Nephron (organoid): ENCODE measurements at regions not wholly inside any gene's neighbourhood (a gene's known extent, or its start where the extent isn't known, plus 50 kb on each side); places are given as distances from the start of the nearest gene placed in this dataset.

Experiments used
- H3K27ac Mint-ChIP-seq, 3 experiments: 2 replicates each; pipeline ENCODE4 v1.8.0; 2020; ENCODE audit warnings: mixed read lengths in 3 of 3, mild to moderate bottlenecking in 2 of 3, moderate library complexity in 1 of 3
- H3K27me3 Mint-ChIP-seq: 2 replicates; pipeline ENCODE4 v1.8.0; 2021; ENCODE audit warnings: low read depth, mild to moderate bottlenecking, moderate library complexity, mixed read lengths
- H3K36me3 Mint-ChIP-seq: 2 replicates; pipeline ENCODE4 v1.8.0; 2020; ENCODE audit warnings: low read depth, mixed read lengths
- H3K4me1 Mint-ChIP-seq: 2 replicates; pipeline ENCODE4 v1.8.0; 2020; ENCODE audit warnings: mixed read lengths
- H3K4me3 Mint-ChIP-seq, 3 experiments: 2 replicates each; pipeline ENCODE4 v1.8.0; 2020; ENCODE audit warnings: mild to moderate bottlenecking in 3 of 3, mixed read lengths in 3 of 3, moderate library complexity in 2 of 3
- H3K9me3 Mint-ChIP-seq: 2 replicates; pipeline ENCODE4 v1.8.0; 2020; ENCODE audit warnings: mixed read lengths
- CTCF ChIP-seq, 3 experiments: fragments of 200-600 bp; sonication (generic); IDR thresholded peaks; one replicate each; pipeline ENCODE4 v1.5.0; 2021; ENCODE audit warnings: antibody characterized with exemption in 3 of 3; ENCODE audit not compliant: unreplicated experiment in 3 of 3

- peaks cover 4% of the 10 kb centered on the region for H3K36me3 Mint-ChIP-seq
- H3K4me1 Mint-ChIP-seq: peaks cover 10% of the 10 kb centered on the region
- peaks cover 5% of the 10 kb centered on the region for H3K27me3 Mint-ChIP-seq
- no peak overlapping the region for H3K4me3 Mint-ChIP-seq
- no peaks in the 10 kb centered on the region for H3K9me3 Mint-ChIP-seq
- no peak for TF ChIP-seq CTCF (IDR thresholded peaks at IDR 0.05; ENCODE audit: unreplicated experiment in 3 of 3)
- H3K27ac Mint-ChIP-seq: no peak overlapping the region
Measured at GRCh38 chr2:134132490-134132857, 121.4 kb upstream of the MGAT5 start.

- Mint-ChIP-seq H3K4me1 (peaks cover 21% of the 10 kb centered on the region), H3K27ac (no peak overlapping the region), H3K27me3 (no peaks in the 10 kb centered on the region), H3K9me3 (no peaks in the 10 kb centered on the region), H3K4me3 (no peak overlapping the region), H3K36me3 (peaks cover 4% of the 10 kb centered on the region)
- no peak for TF ChIP-seq CTCF (IDR thresholded peaks at IDR 0.05; ENCODE audit: unreplicated experiment in 3 of 3)
Measured at GRCh38 chr2:134133622-134134312, 120.1 kb upstream of the MGAT5 start.

GRCh38 chr2:134134313-134134706, 119.6 kb upstream of the MGAT5 start:
- H3K4me3 Mint-ChIP-seq: no peak overlapping the region

GRCh38 chr2:134134827-134135226, 119.0 kb upstream of the MGAT5 start:
- TF ChIP-seq CTCF (IDR thresholded peaks at IDR 0.05; ENCODE audit: unreplicated experiment in 3 of 3): no peak
- no peaks in the 10 kb centered on the region for H3K9me3 Mint-ChIP-seq
- H3K4me1 Mint-ChIP-seq: peaks cover 22% of the 10 kb centered on the region
- H3K36me3 Mint-ChIP-seq: peaks cover 4% of the 10 kb centered on the region
- H3K27me3 Mint-ChIP-seq: no peaks in the 10 kb centered on the region
- H3K27ac Mint-ChIP-seq: no peak overlapping the region
- no peak overlapping the region for H3K4me3 Mint-ChIP-seq

More at GRCh38 chr2:134134313-134134706, 119.6 kb upstream of the MGAT5 start:
- Mint-ChIP-seq H3K27me3 (no peaks in the 10 kb centered on the region), H3K36me3 (peaks cover 4% of the 10 kb centered on the region), H3K27ac (no peak overlapping the region), H3K4me1 (peaks cover 21% of the 10 kb centered on the region), H3K9me3 (no peaks in the 10 kb centered on the region)
- no peak for TF ChIP-seq CTCF (IDR thresholded peaks at IDR 0.05; ENCODE audit: unreplicated experiment in 3 of 3)

GRCh38 chr2:134135793-134136192, 118.1 kb upstream of the MGAT5 start:
- no peaks in the 10 kb centered on the region for H3K27me3 Mint-ChIP-seq
- H3K27ac Mint-ChIP-seq: no peak overlapping the region
- H3K4me3 Mint-ChIP-seq: no peak overlapping the region
- H3K9me3 Mint-ChIP-seq: no peaks in the 10 kb centered on the region
- peaks cover 26% of the 10 kb centered on the region for H3K4me1 Mint-ChIP-seq
- no peak for TF ChIP-seq CTCF (IDR thresholded peaks at IDR 0.05; ENCODE audit: unreplicated experiment in 3 of 3)
- H3K36me3 Mint-ChIP-seq: peaks cover 4% of the 10 kb centered on the region

GRCh38 chr2:134136731-134137130, 117.1 kb upstream of the MGAT5 start:
- peaks cover 26% of the 10 kb centered on the region for H3K4me1 Mint-ChIP-seq
- TF ChIP-seq CTCF (IDR thresholded peaks at IDR 0.05; ENCODE audit: unreplicated experiment in 3 of 3): no peak
- no peaks in the 10 kb centered on the region for H3K9me3 Mint-ChIP-seq
- H3K27me3 Mint-ChIP-seq: no peaks in the 10 kb centered on the region
- no peak overlapping the region for H3K27ac Mint-ChIP-seq
- H3K4me3 Mint-ChIP-seq: no peak overlapping the region
- peaks cover 2% of the 10 kb centered on the region for H3K36me3 Mint-ChIP-seq
